ENCODE measurements at regions not wholly inside any gene's neighbourhood (a gene's known extent, or its start where the extent isn't known, plus 50 kb on each side); places are given as distances from the start of the nearest gene placed in this dataset.
"Not testable (repeated sequence)": the region's sequence is repeated elsewhere in the genome, so short reads cannot be mapped to it uniquely, and the experiment has no call there.

- no peak overlapping the region for H3K27ac Mint-ChIP-seq (ENCODE audit: unreplicated experiment)
Observed at GRCh38 chr16:65809627-65810026, 556.9 kb upstream of the CDH5 start.

GRCh38 chr16:65808790-65809189, 557.7 kb upstream of the CDH5 start:
- DNase-seq (ENCODE audit: low spot score), result no peak
- Mint-ChIP-seq H3K9me3 (ENCODE audit: low read depth) (no peaks in the 10 kb centered on the region), H3K36me3 (ENCODE audit: low read depth) (no peaks in the 10 kb centered on the region), H3K4me3 (ENCODE audit: unreplicated experiment) (no peak overlapping the region), H3K4me1 (ENCODE audit: low read depth) (no peaks in the 10 kb centered on the region), H3K27me3 (ENCODE audit: low read depth) (no peaks in the 10 kb centered on the region), H3K27ac (ENCODE audit: unreplicated experiment) (no peak overlapping the region)
- no peak for TF ChIP-seq CTCF (IDR thresholded peaks at IDR 0.05)

More at GRCh38 chr16:65809627-65810026, 556.9 kb upstream of the CDH5 start:
- no peak for DNase-seq (ENCODE audit: low spot score)
- Mint-ChIP-seq H3K27me3 (ENCODE audit: low read depth) (no peaks in the 10 kb centered on the region), H3K4me3 (ENCODE audit: unreplicated experiment) (no peak overlapping the region), H3K9me3 (ENCODE audit: low read depth) (no peaks in the 10 kb centered on the region), H3K36me3 (ENCODE audit: low read depth) (no peaks in the 10 kb centered on the region), H3K4me1 (ENCODE audit: low read depth) (no peaks in the 10 kb centered on the region)
- no peak for TF ChIP-seq CTCF (IDR thresholded peaks at IDR 0.05)

GRCh38 chr16:65807858-65808257, 558.6 kb upstream of the CDH5 start:
- no peak overlapping the region for H3K4me3 Mint-ChIP-seq (ENCODE audit: unreplicated experiment)
- H3K27ac Mint-ChIP-seq (ENCODE audit: unreplicated experiment), result no peak overlapping the region
- no peak for TF ChIP-seq CTCF (IDR thresholded peaks at IDR 0.05)
- H3K9me3 Mint-ChIP-seq (ENCODE audit: low read depth), result no peaks in the 10 kb centered on the region
- no peaks in the 10 kb centered on the region for H3K27me3 Mint-ChIP-seq (ENCODE audit: low read depth)
- no peaks in the 10 kb centered on the region for H3K36me3 Mint-ChIP-seq (ENCODE audit: low read depth)
- H3K4me1 Mint-ChIP-seq (ENCODE audit: low read depth), result no peaks in the 10 kb centered on the region
- no peak for DNase-seq (ENCODE audit: low spot score)

- not testable (repeated sequence) for H3K4me3 Mint-ChIP-seq (ENCODE audit: unreplicated experiment); DNase-seq (ENCODE audit: low spot score); H3K36me3 Mint-ChIP-seq (ENCODE audit: low read depth); H3K9me3 Mint-ChIP-seq (ENCODE audit: low read depth); H3K27ac Mint-ChIP-seq (ENCODE audit: unreplicated experiment); H3K27me3 Mint-ChIP-seq (ENCODE audit: low read depth); H3K4me1 Mint-ChIP-seq (ENCODE audit: low read depth)
Observed at GRCh38 chr16:65805704-65806103, 560.8 kb upstream of the CDH5 start.

- no peaks in the 10 kb centered on the region for H3K36me3 Mint-ChIP-seq (ENCODE audit: low read depth)
- no peak overlapping the region for H3K27ac Mint-ChIP-seq (ENCODE audit: unreplicated experiment)
- H3K9me3 Mint-ChIP-seq (ENCODE audit: low read depth), result peaks cover 2% of the 10 kb centered on the region
- no peak overlapping the region for H3K4me3 Mint-ChIP-seq (ENCODE audit: unreplicated experiment)
- no peak for DNase-seq (ENCODE audit: low spot score)
- H3K4me1 Mint-ChIP-seq (ENCODE audit: low read depth), result peaks cover 3% of the 10 kb centered on the region
- peaks cover 8% of the 10 kb centered on the region for H3K27me3 Mint-ChIP-seq (ENCODE audit: low read depth)
- no peak for TF ChIP-seq CTCF (IDR thresholded peaks at IDR 0.05)
Observed at GRCh38 chr16:65796481-65796880, 570.0 kb upstream of the CDH5 start.

- no peak overlapping the region for H3K27ac Mint-ChIP-seq (ENCODE audit: unreplicated experiment)
- DNase-seq (ENCODE audit: low spot score), result no peak
- H3K27me3 Mint-ChIP-seq (ENCODE audit: low read depth), result peaks cover 8% of the 10 kb centered on the region
- TF ChIP-seq CTCF (IDR thresholded peaks at IDR 0.05), result no peak
- peaks cover 3% of the 10 kb centered on the region for H3K4me1 Mint-ChIP-seq (ENCODE audit: low read depth)
- H3K4me3 Mint-ChIP-seq (ENCODE audit: unreplicated experiment), result no peak overlapping the region
- peaks cover 2% of the 10 kb centered on the region for H3K9me3 Mint-ChIP-seq (ENCODE audit: low read depth)
- H3K36me3 Mint-ChIP-seq (ENCODE audit: low read depth), result no peaks in the 10 kb centered on the region
Observed at GRCh38 chr16:65794973-65795372, 571.5 kb upstream of the CDH5 start.
